Liver (tissue), 7 donors: ENCODE measurements at regions not wholly inside any gene's neighbourhood (a gene's known extent, or its start where the extent isn't known, plus 50 kb on each side); places are given as distances from the start of the nearest gene placed in this dataset.

Source experiments
- DNase-seq: peaks from one replicate; pipeline ENCODE4 v3.0.0-alpha.2; 2017; ENCODE audit warnings: low spot score
- H3K27ac ChIP-seq, 2 donors: one replicate each; pipeline ENCODE4 v1.7.0; 2013; ENCODE audit warnings: inconsistent platforms in 2 of 2, low read length in 2 of 2, control low read depth in 1 of 2, low read depth in 1 of 2, mild to moderate bottlenecking in 1 of 2
- H3K27me3 ChIP-seq, 4 donors: one replicate each; pipeline versions ENCODE4 v1.6.1 to v1.7.0; 2013; ENCODE audit warnings: low read length in 3 of 4, inconsistent platforms in 1 of 4, mild to moderate bottlenecking in 1 of 4, moderate library complexity in 1 of 4; ENCODE audit not compliant: control insufficient read depth in 4 of 4, insufficient read depth in 4 of 4
- H3K36me3 ChIP-seq, 4 donors: one replicate each; pipeline versions ENCODE4 v1.6.1 to v1.7.0; 2013; ENCODE audit warnings: low read length in 3 of 4, mild to moderate bottlenecking in 3 of 4, low read depth in 1 of 4, moderate library complexity in 1 of 4; ENCODE audit not compliant: control insufficient read depth in 4 of 4, insufficient read depth in 3 of 4
- H3K4me1 ChIP-seq, 4 donors: one replicate each; pipeline versions ENCODE4 v1.6.1 to v1.7.0; 2013; ENCODE audit warnings: low read length in 3 of 4, mild to moderate bottlenecking in 3 of 4, moderate library complexity in 1 of 4; ENCODE audit not compliant: control insufficient read depth in 4 of 4, insufficient read depth in 4 of 4
- H3K4me3 ChIP-seq, 3 donors: one replicate each; pipeline versions ENCODE4 v1.6.1 to v1.7.0; 2013; ENCODE audit warnings: low read length in 3 of 3, control low read depth in 1 of 3, low read depth in 1 of 3, mild to moderate bottlenecking in 1 of 3
- H3K9ac ChIP-seq, 2 donors: one replicate each; pipeline ENCODE4 v1.7.0; 2013; ENCODE audit warnings: low read length in 2 of 2, mild to moderate bottlenecking in 2 of 2, moderate library complexity in 2 of 2, control low read depth in 1 of 2, low read depth in 1 of 2
- H3K9me3 ChIP-seq, 4 donors: one replicate each; pipeline versions ENCODE4 v1.6.1 to v1.7.0; 2013; ENCODE audit warnings: low read length in 3 of 4; ENCODE audit not compliant: control insufficient read depth in 4 of 4
- ATF3 ChIP-seq: IDR thresholded peaks from 2 replicates; pipeline ENCODE4 v1.6.1; 2016; ENCODE audit warnings: antibody characterized with exemption
- EGR1 ChIP-seq, 2 donors: IDR thresholded peaks; 2 replicates each; pipeline ENCODE4 v1.6.1; 2016 to 2018; ENCODE audit warnings: antibody characterized with exemption in 2 of 2, low read depth in 2 of 2
- FOXA1 ChIP-seq: IDR thresholded peaks from 2 replicates; pipeline ENCODE4 v1.6.1; 2016; ENCODE audit warnings: antibody characterized with exemption
- FOXA2 ChIP-seq: IDR thresholded peaks from 2 replicates; pipeline ENCODE4 v1.6.1; 2016; ENCODE audit warnings: antibody characterized with exemption
- GABPA ChIP-seq, 2 donors: IDR thresholded peaks in 1 of 2; conservative IDR thresholded peaks in 1 of 2; 2 replicates each; pipeline ENCODE4 v1.6.1; 2016; ENCODE audit warnings: antibody characterized with exemption in 2 of 2, mild to moderate bottlenecking in 1 of 2, moderate library complexity in 1 of 2
- HNF4G ChIP-seq: IDR thresholded peaks from 2 replicates; pipeline ENCODE4 v1.6.1; 2016; ENCODE audit warnings: antibody characterized with exemption
- JUND ChIP-seq, 2 donors: IDR thresholded peaks; 2 replicates each; pipeline ENCODE4 v1.6.1; 2016; ENCODE audit warnings: antibody characterized with exemption in 2 of 2
- MAX ChIP-seq: IDR thresholded peaks from 2 replicates; pipeline ENCODE4 v1.6.1; 2016; ENCODE audit warnings: antibody characterized with exemption
- NR2F2 ChIP-seq: IDR thresholded peaks from 2 replicates; pipeline ENCODE4 v1.6.1; 2016; ENCODE audit warnings: antibody characterized with exemption
- RAD21 ChIP-seq, 2 donors: IDR thresholded peaks; 2 replicates each; pipeline ENCODE4 v1.6.1; 2016; ENCODE audit warnings: antibody characterized with exemption in 2 of 2, mild to moderate bottlenecking in 2 of 2
- REST ChIP-seq: IDR thresholded peaks from 2 replicates; pipeline ENCODE4 v1.6.1; 2016; ENCODE audit warnings: antibody characterized with exemption, mild to moderate bottlenecking
- SP1 ChIP-seq: IDR thresholded peaks from 2 replicates; pipeline ENCODE4 v1.6.1; 2018; ENCODE audit warnings: antibody characterized with exemption, mild to moderate bottlenecking
- TAF1 ChIP-seq: conservative IDR thresholded peaks from 2 replicates; pipeline ENCODE4 v1.6.1; 2016; ENCODE audit warnings: antibody characterized with exemption, mild to moderate bottlenecking
- YY1 ChIP-seq: IDR thresholded peaks from 2 replicates; pipeline ENCODE4 v1.6.1; 2016; ENCODE audit warnings: antibody characterized with exemption, mild to moderate bottlenecking
- WGBS: extraction: QIAGEN DNeasy Blood & Tissue Kit; methylation state at CpG from one replicate; pipeline ENCODE4 v1.1.7; 2013; 5-methylcytosine and 5-hydroxymethylcytosine counted together
- donor health status: healthy.
- donor health status: healthy.
- donor health status: healthy.
- donor health status: healthy.

GRCh38 chr1:18569251-18569650 is 61.4 kb upstream of the PAX7 start (continued):
- no peak for TF ChIP-seq MAX
- no peak for TF ChIP-seq FOXA1
- no peak for TF ChIP-seq RAD21 (IDR thresholded peaks at IDR 0.05)
- no peak for TF ChIP-seq JUND (IDR thresholded peaks at IDR 0.05)
- TF ChIP-seq TAF1 = no peak
- no peak for TF ChIP-seq NR2F2
- no peak for TF ChIP-seq HNF4G
- no peak for TF ChIP-seq SP1

- Histone ChIP-seq H3K36me3 (no peaks in the 10 kb centered on the region), H3K4me1 (no peaks in the 10 kb centered on the region), H3K9ac (no peak overlapping the region), H3K9me3 (peaks cover 0 to 5% (median 4%) of the 10 kb centered on the region in 4 donors), H3K27me3 (peaks cover 0 to 5% (median 0%) of the 10 kb centered on the region in 4 donors), H3K4me3 (no peak overlapping the region), H3K27ac (no peak overlapping the region)
- TF ChIP-seq FOXA1 (no peak), NR2F2 (no peak), TAF1 (no peak), EGR1 (IDR thresholded peaks at IDR 0.05; ENCODE audit: low read depth in 2 of 2) (no peak), REST (no peak), GABPA (IDR thresholded peaks at IDR 0.05 in 1 of 2, conservative IDR thresholded peaks at IDR 0.05 in 1 of 2) (no peak), YY1 (no peak), JUND (IDR thresholded peaks at IDR 0.05) (no peak), MAX (no peak)
- 67% methylated on average over 19 of the region's 19 CpGs for WGBS
- DNase-seq = no peak
Measured at GRCh38 chr1:18569811-18570545, 60.7 kb upstream of the PAX7 start.

GRCh38 chr1:18571275-18571674 is 59.4 kb upstream of the PAX7 start:
- WGBS = 59% methylated on average over 10 of the region's 10 CpGs
- H3K9me3 ChIP-seq = peaks cover 0 to 5% (median 4%) of the 10 kb centered on the region in 4 donors
- H3K27me3 ChIP-seq = peaks cover 0 to 5% (median 0%) of the 10 kb centered on the region in 4 donors
- no peaks in the 10 kb centered on the region for H3K4me1 ChIP-seq
- H3K27ac ChIP-seq = no peak overlapping the region
- TF ChIP-seq JUND (IDR thresholded peaks at IDR 0.05) (no peak), FOXA1 (no peak), REST (no peak), RAD21 (IDR thresholded peaks at IDR 0.05) (no peak), FOXA2 (no peak), ATF3 (no peak), YY1 (no peak)
- H3K4me3 ChIP-seq = no peak overlapping the region
- H3K9ac ChIP-seq = no peak overlapping the region
- DNase-seq = no peak
- no peaks in the 10 kb centered on the region for H3K36me3 ChIP-seq
